Breast epithelium (tissue), 3 donors: ENCODE measurements at regions not wholly inside any gene's neighbourhood (a gene's known extent, or its start where the extent isn't known, plus 50 kb on each side); places are given as distances from the start of the nearest gene placed in this dataset.

Experiments
- CTCF ChIP-seq, 3 donors: fragments of 450-650 bp; IDR thresholded peaks; one replicate each; pipeline ENCODE4 v1.5.1; 2016 to 2017; ENCODE audit warnings: antibody characterized with exemption in 3 of 3, mild to moderate bottlenecking in 3 of 3, moderate library complexity in 3 of 3
- POLR2A ChIP-seq: fragments of 450-650 bp; IDR thresholded peaks from one replicate; pipeline ENCODE4 v1.6.1; 2016; ENCODE audit warnings: antibody characterized with exemption, mild to moderate bottlenecking, moderate library complexity

GRCh38 chr3:30501526-30501925, 104.9 kb upstream of the TGFBR2 start:
- TF ChIP-seq CTCF (IDR thresholded peaks at IDR 0.05): no peak
- TF ChIP-seq POLR2A: no peak
